ENCODE measurements at regions not wholly inside any gene's neighbourhood (a gene's known extent, or its start where the extent isn't known, plus 50 kb on each side); places are given as distances from the start of the nearest gene placed in this dataset.

GRCh38 chr4:41396214-41396613 is 139.5 kb downstream of the UCHL1 start:
- TF ChIP-seq POLR2A (IDR thresholded peaks at IDR 0.05; ENCODE audit: low read length): no peak
- no peak for TF ChIP-seq GATA1 (IDR thresholded peaks at IDR 0.05; ENCODE audit: low read depth, low read length)

All from erythroblast (primary cell).